NCI-H1930 (cell line): ENCODE measurements at regions not wholly inside any gene's neighbourhood (a gene's known extent, or its start where the extent isn't known, plus 50 kb on each side); places are given as distances from the start of the nearest gene placed in this dataset.
"Not testable (repeated sequence)": the region's sequence is repeated elsewhere in the genome, so short reads cannot be mapped to it uniquely, and the experiment has no call there.

ENCODE experiments used
- DNase-seq, 2 experiments: peaks; one replicate each; lab custom pipeline; 2025; lab: John Stamatoyannopoulos, UW

DNA sequence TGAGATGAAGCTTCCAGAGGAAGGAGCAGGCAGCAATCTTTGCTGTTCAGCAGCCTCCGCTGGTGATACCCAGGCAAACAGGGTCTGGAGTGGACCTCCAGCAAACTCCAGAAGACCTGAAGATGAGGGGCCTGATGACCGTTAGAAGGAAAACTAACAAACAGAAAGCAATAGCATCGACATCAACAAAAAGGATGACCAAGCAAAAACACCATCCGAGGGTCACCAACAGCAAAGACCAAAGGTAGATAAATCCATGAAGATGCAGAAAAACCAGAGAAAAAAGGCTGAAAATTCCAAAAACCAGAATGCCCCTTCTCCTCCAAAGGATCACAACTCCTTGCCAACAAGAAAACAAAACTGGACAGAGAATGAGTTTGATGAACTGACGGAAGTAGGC, 235.9 kb upstream of the NSMCE3 start:
- not testable (repeated sequence) for DNase-seq

DNA sequence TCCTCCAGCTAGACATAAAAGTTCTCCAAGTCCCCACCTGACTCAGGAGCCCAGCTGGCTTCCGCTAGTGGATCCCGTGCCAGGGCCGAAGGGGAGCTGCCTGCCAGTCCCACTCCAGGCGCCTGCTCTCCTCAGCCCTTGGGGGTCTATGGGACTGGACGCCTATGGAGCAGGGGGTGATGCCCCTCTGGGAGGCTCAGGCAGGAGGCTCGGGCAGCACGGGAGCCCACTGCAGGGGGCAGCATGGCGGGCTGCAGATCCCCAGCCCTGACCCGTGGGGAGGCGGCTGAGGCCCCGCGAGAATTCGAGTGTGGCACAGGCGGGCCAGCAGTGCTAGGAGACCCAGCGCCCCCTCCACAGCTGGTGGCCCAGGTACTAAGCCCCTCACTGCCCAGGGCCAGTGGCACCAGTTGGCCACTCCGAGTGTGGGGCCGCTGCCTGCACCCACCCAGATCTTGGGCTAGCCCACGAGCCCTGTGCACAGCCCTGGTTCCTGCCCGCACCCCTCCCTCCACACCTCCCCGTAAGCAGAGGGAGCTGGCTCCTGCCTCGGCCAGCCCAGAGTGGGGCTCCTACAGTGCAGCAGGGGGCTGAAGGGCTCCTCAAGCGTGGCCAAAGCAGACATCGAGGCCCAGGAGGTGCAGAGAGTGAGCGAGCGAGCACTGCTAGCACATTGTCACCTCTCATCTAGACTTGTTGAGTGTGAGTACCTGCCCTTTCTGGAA, 221.3 kb upstream of the NSMCE3 start:
- DNase-seq = no peak

GRCh38 chr15:29480949-29481348, 211.3 kb upstream of the NSMCE3 start:
- no peak for DNase-seq

GRCh38 chr15:29480278-29480677, 210.7 kb upstream of the NSMCE3 start:
- DNase-seq = no peak

DNA sequence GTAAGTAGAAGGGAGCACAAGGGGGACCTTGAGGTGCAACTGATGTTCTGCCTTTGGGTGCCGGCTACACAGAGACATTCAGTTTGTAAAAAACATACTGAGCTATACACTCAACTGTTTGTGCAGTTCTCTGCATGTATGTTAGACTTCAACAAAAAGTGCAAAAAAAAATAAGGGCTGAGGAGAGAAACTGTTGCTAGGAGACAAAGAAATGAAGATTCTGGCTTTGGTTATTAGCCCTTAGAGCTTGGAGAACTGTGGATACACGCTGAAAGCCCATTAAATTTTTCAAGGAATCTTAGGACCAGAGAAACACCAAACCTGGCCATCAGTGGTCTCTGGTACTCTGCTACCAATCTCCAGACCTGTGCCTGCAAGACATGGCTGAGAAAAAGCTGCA, 207.6 kb upstream of the NSMCE3 start:
- no peak for DNase-seq

DNA sequence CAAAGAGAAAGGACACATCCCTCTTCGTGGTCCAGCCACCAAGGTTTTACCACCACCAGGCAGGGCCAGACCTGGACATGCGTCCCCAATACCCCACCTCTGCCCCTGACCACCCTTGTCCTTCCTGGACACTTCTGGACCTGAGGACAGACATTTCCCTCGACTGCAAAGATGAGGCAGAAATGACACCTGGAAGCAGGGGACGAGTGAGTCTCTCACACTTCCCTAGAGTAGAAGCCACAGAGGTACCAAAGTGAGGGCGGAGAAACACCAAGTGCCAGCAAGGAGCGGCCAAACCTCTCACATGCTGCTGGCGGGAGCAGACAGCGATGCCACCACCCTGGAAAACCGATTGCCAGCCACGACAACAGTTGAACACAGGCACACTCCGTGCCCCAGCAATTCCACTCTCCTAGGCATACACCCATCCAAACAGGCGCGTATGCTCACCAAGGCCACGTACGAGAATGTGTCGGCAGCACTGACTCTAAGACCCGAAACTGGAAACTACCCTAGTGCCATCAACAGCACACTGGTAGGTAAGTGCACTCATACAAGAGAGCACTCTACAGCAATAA, 207.0 kb upstream of the NSMCE3 start:
- no peak for DNase-seq

DNA sequence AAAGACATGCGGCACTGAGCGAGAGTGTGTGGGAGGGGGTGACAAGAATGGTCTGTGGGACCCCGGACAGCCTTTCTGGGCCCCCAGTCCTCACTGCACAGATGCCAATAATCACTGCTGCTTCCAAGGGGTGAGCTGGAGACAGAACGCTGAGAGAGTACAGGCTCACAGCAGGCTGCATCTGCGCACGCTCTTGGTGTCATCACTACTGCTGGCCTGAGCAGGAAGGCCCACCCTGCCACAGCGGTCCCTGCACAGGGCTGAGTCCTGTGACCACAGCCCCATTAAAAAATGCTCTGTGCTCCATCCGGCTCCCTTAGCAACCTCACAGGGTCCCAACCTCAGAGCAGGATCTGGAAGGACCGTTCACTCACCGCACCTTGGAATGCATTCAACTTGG, 205.5 kb upstream of the NSMCE3 start:
- DNase-seq = no peak

- no peak for DNase-seq
Measured at GRCh38 chr15:29473621-29474105, 204.0 kb upstream of the NSMCE3 start.

DNA sequence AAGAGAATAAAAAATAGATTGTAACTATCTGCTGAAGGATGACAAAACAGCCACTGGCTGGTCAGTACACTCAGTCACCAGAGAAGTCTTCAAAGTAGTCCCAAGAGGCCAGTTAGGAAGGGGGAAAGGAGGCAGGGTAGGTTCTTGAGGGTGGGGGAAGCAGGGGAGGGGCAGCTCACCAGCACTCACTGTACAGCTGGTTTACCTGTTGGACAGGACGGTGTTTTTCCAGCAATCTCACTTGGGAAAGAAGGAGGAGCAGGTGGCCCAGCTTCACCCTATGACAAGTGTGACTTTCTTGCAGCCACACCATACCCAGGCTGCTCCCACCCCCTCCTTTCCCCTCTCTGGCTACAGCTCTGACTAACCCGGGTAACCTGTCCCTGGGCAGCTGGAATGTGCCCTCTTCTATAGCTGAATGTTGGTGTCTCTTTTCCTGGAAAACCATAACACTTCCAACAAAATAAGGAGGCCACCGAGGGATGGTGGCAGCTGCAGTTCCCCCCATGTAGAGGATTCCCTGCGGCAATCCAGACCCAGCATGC, 203.4 kb upstream of the NSMCE3 start:
- DNase-seq = no peak

- DNase-seq = no peak
Measured at GRCh38 chr15:29471757-29472156, 202.1 kb upstream of the NSMCE3 start.

DNA sequence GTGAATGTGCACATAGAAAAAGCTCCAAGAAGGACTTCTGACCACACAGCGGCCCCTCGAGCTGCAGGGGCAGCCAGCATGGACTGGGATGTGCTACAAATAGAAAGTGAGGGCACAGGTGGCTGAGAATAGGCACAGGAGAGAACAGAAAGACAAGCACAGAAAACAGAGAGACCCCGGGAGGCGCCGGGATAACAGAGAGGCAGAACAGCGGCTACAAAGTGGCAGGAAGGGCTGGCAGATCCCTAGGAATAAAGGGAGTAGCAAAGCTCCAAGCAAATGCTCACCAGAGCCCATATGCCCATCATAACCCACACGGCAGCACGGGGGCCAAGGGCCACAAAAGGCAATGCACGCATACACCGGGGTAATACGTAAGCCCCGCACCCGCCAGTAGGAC, 201.7 kb upstream of the NSMCE3 start:
- DNase-seq = no peak

DNA sequence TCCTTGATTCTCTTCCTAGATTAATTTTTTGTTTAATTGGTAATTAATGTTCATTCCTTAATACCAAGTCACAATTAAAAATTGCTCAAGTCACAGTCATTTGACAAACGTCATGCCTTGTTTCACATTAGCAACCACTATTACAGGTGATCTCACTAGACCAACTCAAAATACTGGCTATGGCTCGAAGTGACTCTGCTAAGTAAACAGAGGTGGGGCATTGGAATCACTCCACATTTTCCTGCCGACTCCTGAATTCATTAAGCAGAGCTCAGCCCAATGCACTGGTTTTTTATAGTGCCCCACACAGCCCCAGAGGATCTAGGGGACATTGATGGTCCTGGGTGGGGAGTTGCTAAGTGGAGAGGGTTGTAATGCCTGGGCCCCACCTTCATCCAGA, 201.2 kb upstream of the NSMCE3 start:
- no peak for DNase-seq

DNA sequence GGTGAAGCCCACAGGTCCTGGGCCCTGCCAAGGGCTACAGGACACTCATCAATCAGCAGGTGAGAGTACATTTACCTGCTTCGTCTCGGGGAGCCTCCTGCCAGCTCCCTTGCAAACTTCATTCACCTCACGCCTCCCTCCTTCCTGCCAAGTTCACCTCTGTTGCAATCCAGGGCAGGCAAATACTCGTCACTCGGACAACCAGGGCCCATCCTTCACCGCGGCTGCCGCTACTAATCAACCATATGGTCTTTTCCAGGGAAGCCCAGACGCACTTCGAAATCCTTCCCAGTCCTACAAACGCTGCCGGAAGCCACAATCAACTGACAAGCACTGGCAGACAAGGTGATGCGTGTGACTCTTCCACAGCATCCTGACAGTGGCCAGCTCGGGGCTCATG, 200.7 kb upstream of the NSMCE3 start:
- no peak for DNase-seq

DNA sequence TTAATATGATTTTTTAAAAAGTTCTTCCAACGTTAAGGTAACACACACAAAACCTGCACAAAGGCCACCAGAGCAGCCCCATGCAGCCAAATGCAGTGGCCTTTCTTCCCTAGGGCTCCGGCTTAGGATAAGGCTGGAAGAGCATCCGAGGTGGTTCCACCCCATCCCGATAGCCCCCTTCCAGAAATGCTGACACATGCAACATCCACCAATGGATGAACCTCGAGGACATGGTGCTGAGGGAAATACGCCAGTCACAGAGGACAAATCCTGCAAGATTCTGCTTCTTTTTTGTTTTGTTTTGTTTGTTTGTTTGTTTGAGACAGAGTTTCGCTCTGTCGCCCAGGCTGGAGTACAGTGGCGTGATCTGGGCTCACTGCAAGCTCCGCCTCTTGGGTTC, 199.3 kb upstream of the NSMCE3 start:
- DNase-seq = no peak

DNA sequence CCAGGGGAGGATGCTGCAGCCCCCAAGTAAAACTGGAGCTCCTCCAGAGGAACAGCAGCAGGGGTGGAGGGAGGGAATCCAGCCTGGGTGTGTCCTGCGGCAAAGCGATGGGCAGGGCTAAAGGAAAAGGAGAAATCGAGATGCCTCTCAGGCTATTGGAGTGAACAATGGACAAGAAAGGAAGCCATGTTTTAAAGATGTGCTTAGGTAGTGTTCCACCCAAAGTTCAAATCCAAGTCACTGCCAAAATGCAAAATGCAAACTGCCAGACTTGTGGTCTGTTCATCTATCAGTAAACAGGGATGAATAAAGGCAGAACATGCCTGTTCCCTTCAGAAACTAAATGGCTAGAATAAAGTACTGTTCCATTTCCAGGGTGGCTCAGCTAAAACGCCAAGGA, 197.5 kb upstream of the NSMCE3 start:
- DNase-seq = no peak

GRCh38 chr15:29466292-29466691, 196.7 kb upstream of the NSMCE3 start:
- no peak for DNase-seq

GRCh38 chr15:29465816-29466215, 196.2 kb upstream of the NSMCE3 start:
- no peak for DNase-seq

DNA sequence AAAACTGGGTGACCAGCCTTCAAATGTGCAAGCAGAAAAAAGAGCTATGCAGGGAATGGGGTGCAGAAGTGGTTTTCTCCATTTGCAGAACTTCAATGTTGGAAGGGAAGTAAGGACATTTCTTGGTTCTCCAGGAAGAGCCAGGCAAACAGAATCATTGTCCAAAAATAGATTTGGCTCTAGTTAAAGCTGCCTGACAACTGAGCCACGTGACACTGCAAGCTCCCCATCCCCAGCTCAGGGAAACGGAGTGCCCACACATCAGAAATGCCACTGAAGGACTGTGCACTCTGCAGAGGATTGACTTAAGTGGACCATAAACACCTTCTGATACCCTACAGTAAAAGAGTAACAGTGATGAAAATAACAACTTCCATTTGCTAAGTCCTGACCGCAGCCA, 195.6 kb upstream of the NSMCE3 start:
- no peak for DNase-seq

- DNase-seq = no peak
Measured at GRCh38 chr15:29461877-29462276, 192.3 kb upstream of the NSMCE3 start.

DNA sequence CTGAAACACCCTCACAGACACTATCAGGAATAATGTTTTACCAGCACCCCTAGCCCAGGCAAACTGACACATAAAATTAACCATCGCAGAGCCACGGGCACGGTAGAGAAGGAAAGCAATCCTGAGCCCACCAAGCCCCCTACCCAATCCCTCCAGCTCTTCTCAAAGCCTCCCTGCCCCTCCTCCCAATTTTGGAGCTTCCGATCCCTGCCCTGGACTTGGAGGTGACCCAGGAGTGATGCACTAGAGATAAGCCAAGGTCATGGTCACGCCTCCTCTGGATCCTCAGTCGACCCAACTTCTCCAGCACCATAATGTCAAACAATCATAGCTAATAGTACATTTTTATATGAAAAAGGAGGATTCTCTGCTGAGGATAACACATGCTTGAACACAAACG, 188.7 kb upstream of the NSMCE3 start:
- DNase-seq = no peak

- no peak for DNase-seq
Measured at GRCh38 chr15:29457729-29458128, 188.1 kb upstream of the NSMCE3 start.

DNA sequence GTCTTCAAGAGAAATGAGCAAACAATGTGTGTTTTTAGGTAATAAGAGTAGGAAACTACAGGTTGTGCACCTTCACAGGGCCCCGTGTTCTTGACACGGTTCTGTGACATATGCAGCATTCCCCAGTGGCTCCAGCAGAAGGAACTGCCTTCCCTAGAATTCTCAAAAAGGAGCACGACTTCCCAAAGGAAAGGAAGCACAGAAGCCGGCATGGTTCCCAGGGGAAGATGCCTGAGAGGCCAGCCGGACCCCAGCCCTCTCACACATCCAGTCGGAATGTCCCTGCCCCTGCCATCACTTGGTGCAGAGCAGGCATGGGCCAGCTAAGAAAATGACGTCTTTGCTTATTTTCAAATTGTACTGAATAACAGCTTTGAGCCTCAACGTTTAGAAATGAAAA, 187.3 kb upstream of the NSMCE3 start:
- no peak for DNase-seq

GRCh38 chr15:29456255-29456654, 186.6 kb upstream of the NSMCE3 start:
- no peak for DNase-seq

DNA sequence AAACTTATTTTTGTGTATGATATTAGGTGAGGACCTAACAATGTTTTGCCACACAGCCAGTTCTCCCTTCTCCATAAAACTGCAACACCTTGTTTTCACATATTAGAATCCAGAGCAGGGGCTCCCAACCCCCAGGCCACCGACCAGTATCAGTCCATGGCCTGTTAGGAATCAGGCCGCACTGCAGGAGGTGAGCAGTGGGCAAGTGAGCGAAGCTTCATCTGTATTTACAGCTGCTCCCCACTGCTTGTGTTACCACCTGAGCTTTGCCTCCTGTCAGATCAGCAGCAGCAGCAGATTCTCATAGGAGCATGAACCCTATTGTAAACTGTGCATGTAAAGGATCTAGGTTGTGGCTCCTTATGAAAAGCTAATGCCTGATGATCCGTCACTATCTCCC, 185.9 kb upstream of the NSMCE3 start:
- no peak for DNase-seq
